HEK293T (cell line): ENCODE measurements at regions not wholly inside any gene's neighbourhood (a gene's known extent, or its start where the extent isn't known, plus 50 kb on each side); places are given as distances from the start of the nearest gene placed in this dataset.
A peak's percentile ranks its signal among the peaks of the same experiment; 100 is the strongest.

Experiments
- CTCF ChIA-PET: fragments of 350-600 bp; formaldehyde crosslinking; extraction: SDS; loops from one replicate; lab custom pipeline; 2021; ENCODE audit warnings: antibody characterized with exemption, inconsistent platforms; lab: Yijun Ruan, JAX
- POLR2A ChIA-PET: fragments of 350-600 bp; formaldehyde crosslinking; extraction: SDS; loops from one replicate; lab custom pipeline; 2020; ENCODE audit warnings: antibody characterized with exemption, inconsistent platforms; lab: Yijun Ruan, JAX
- DNase-seq: peaks from one replicate; pipeline ENCODE4 v3.0.0; 2012; ENCODE audit warnings: mixed read lengths; ENCODE audit errors: extremely low spot score
- ARNT ChIP-seq: fragments of 450-650 bp; IDR thresholded peaks from 2 replicates; pipeline ENCODE4 v1.6.1; 2017; ENCODE audit warnings: mild to moderate bottlenecking
- BHLHE40 ChIP-seq: fragments of 450-650 bp; IDR thresholded peaks from 2 replicates; pipeline ENCODE4 v1.6.1; 2016; ENCODE audit warnings: mild to moderate bottlenecking, moderate library complexity, borderline replicate concordance
- CTBP1 ChIP-seq: fragments of 450-650 bp; IDR thresholded peaks from 2 replicates; pipeline ENCODE4 v1.6.1; 2016; ENCODE audit warnings: borderline replicate concordance
- ELF4 ChIP-seq: fragments of 450-650 bp; IDR thresholded peaks from 2 replicates; pipeline ENCODE4 v1.6.1; 2017; ENCODE audit warnings: antibody characterized with exemption
- FOXA1 ChIP-seq: fragments of 450-650 bp; IDR thresholded peaks from 2 replicates; pipeline ENCODE4 v1.6.1; 2016; ENCODE audit warnings: mild to moderate bottlenecking
- FOXK2 ChIP-seq: fragments of 450-650 bp; IDR thresholded peaks from 2 replicates; pipeline ENCODE4 v1.6.1; 2016; ENCODE audit warnings: mild to moderate bottlenecking
- FOXM1 ChIP-seq: fragments of 450-650 bp; IDR thresholded peaks from 2 replicates; pipeline ENCODE4 v1.6.1; 2017; ENCODE audit warnings: mild to moderate bottlenecking, borderline replicate concordance
- HDGF ChIP-seq: fragments of 450-650 bp; IDR thresholded peaks from 2 replicates; pipeline ENCODE4 v1.6.1; 2017; ENCODE audit warnings: antibody characterized with exemption, borderline replicate concordance
- L3MBTL2 ChIP-seq: fragments of 450-650 bp; conservative IDR thresholded peaks from 2 replicates; pipeline ENCODE4 v1.6.1; 2016; ENCODE audit warnings: mild to moderate bottlenecking
- LEF1 ChIP-seq: fragments of 450-650 bp; IDR thresholded peaks from 2 replicates; pipeline ENCODE4 v1.6.1; 2017; ENCODE audit warnings: mild to moderate bottlenecking, borderline replicate concordance
- NFRKB ChIP-seq: fragments of 450-650 bp; IDR thresholded peaks from 2 replicates; pipeline ENCODE4 v1.6.1; 2016; ENCODE audit warnings: mild to moderate bottlenecking, moderate library complexity
- PKNOX1 ChIP-seq: fragments of 450-650 bp; IDR thresholded peaks from 2 replicates; pipeline ENCODE4 v1.6.1; 2016
- SP1 ChIP-seq: fragments of 450-650 bp; IDR thresholded peaks from 2 replicates; pipeline ENCODE4 v1.6.1; 2017
- SUZ12 ChIP-seq: fragments of 450-650 bp; IDR thresholded peaks from 2 replicates; pipeline ENCODE4 v1.6.1; 2016; ENCODE audit warnings: mild to moderate bottlenecking
- TARDBP ChIP-seq: fragments of 450-650 bp; IDR thresholded peaks from 2 replicates; pipeline ENCODE4 v1.6.1; 2016
- ZNF384 ChIP-seq: fragments of 450-650 bp; IDR thresholded peaks from 2 replicates; pipeline ENCODE4 v1.6.1; 2016

- POLR2A ChIA-PET: interaction anchor here (1.3 kb wide), 1 partner anchor 8 kb away, joined by 3 read pairs; no protein-coding TSS in a partner anchor
- no peak for TF ChIP-seq LEF1
- DNase-seq: peak; percentile 20
- CTCF ChIA-PET: interaction anchor here (1.1 to 2.0 kb wide), 2 partner anchors 11 to 104 kb away, joined by 3 to 7 read pairs; no protein-coding TSS in a partner anchor
Measured at GRCh38 chr14:36450550-36450949, 69.5 kb downstream of the NKX2-1 start.

- POLR2A ChIA-PET: no interaction called here
- no peak for TF ChIP-seq PKNOX1
- no peak for TF ChIP-seq FOXM1
- no peak for TF ChIP-seq FOXK2
- no peak for TF ChIP-seq SUZ12
- no peak for TF ChIP-seq BHLHE40
- DNase-seq: no peak
- CTCF ChIA-PET: interaction anchor here (2.0 kb wide), 1 partner anchor 11 kb away, joined by 7 read pairs; no protein-coding TSS in a partner anchor
Measured at GRCh38 chr14:36449903-36450302, 70.1 kb downstream of the NKX2-1 start.

GRCh38 chr14:36443374-36443773, 76.7 kb downstream of the NKX2-1 start:
- TF ChIP-seq FOXA1 (no peak), NFRKB (no peak), LEF1 (no peak), L3MBTL2 (no peak), ELF4 (no peak), BHLHE40 (no peak), ZNF384 (no peak), ARNT (no peak), FOXM1 (no peak), CTBP1 (no peak), TARDBP (no peak), FOXK2 (no peak), PKNOX1 (no peak), SUZ12 (no peak), SP1 (no peak)
- POLR2A ChIA-PET: interaction anchor here (1.2 to 1.8 kb wide), 2 partner anchors 8 to 123 kb away, joined by 3 to 7 read pairs; partner anchors contain the start of gene MBIP
- no peak for DNase-seq
- CTCF ChIA-PET: interaction anchor here (0.5 to 1.2 kb wide), 2 partner anchors 70 to 130 kb away, joined by 3 read pairs; no protein-coding TSS in a partner anchor

GRCh38 chr14:36442824-36443241, 77.2 kb downstream of the NKX2-1 start:
- ChIA-PET CTCF (interaction anchor here (0.5 to 1.2 kb wide), 3 partner anchors 68 to 129 kb away, joined by 3 to 4 read pairs (median 3); no protein-coding TSS in a partner anchor), POLR2A (interaction anchor here (1.2 to 1.8 kb wide), 2 partner anchors 8 to 123 kb away, joined by 3 to 7 read pairs; partner anchors contain the start of gene MBIP)
- TF ChIP-seq BHLHE40 (no peak), ZNF384 (no peak), HDGF (no peak), NFRKB (no peak), PKNOX1 (no peak), CTBP1 (no peak)
- DNase-seq: no peak

GRCh38 chr14:36441283-36441682, 78.7 kb downstream of the NKX2-1 start:
- TF ChIP-seq ELF4 (no peak), ZNF384 (no peak), PKNOX1 (no peak), LEF1 (no peak), BHLHE40 (no peak), NFRKB (no peak), HDGF (no peak)
- POLR2A ChIA-PET: no interaction called here
- DNase-seq: no peak
- CTCF ChIA-PET: interaction anchor here (0.7 kb wide), 1 partner anchor 67 kb away, joined by 5 read pairs; no protein-coding TSS in a partner anchor

GRCh38 chr14:36439766-36440165, 80.3 kb downstream of the NKX2-1 start:
- no peak for DNase-seq
- ChIA-PET CTCF (interaction anchor here (0.8 to 2.0 kb wide), 2 partner anchors 11 to 85 kb away, joined by 3 to 7 read pairs; no protein-coding TSS in a partner anchor), POLR2A (no interaction called here)
- TF ChIP-seq ZNF384 (no peak), FOXM1 (no peak), NFRKB (no peak), ARNT (no peak), SUZ12 (no peak), FOXA1 (no peak), LEF1 (no peak)
